Sigmoid colon (tissue), 3 donors: ENCODE measurements at regions not wholly inside any gene's neighbourhood (a gene's known extent, or its start where the extent isn't known, plus 50 kb on each side); places are given as distances from the start of the nearest gene placed in this dataset.

Source experiments
- POLR2A ChIP-seq, 2 donors: fragments of 450-650 bp; IDR thresholded peaks; one replicate each; pipeline ENCODE4 v1.6.1; 2016; ENCODE audit warnings: antibody characterized with exemption in 2 of 2, mild to moderate bottlenecking in 2 of 2, moderate library complexity in 2 of 2
- TF ChIP-seq, protein P1 (sequence below), 4 experiments: fragments of 450-650 bp in 3 of 4; fragments of 200-600 bp in 1 of 4; IDR thresholded peaks; one replicate each; pipeline ENCODE4 v1.5.1; 2016 to 2019; ENCODE audit warnings: antibody characterized with exemption in 4 of 4, mild to moderate bottlenecking in 3 of 4, moderate library complexity in 2 of 4

DNA sequence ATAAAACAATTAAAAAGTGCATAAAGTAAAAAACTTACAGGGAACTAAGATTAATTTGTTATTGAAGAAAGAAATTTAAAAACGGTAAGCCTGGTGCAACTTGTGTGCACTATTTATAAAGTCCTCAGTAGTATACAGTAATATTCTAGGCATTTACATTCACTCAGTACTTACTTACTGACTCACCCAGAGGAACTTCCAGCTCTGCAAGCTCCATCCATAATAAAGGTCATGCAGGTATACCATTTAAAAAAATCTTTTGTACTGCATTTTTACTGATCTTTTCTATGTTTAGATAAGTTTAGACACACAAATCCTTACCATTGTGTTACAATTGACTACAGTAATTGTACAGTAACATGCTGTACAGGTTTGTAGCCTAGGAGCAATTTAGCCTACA lies 51.5 kb upstream of the NXPH2 start:
- TF ChIP-seq, protein P1, sequence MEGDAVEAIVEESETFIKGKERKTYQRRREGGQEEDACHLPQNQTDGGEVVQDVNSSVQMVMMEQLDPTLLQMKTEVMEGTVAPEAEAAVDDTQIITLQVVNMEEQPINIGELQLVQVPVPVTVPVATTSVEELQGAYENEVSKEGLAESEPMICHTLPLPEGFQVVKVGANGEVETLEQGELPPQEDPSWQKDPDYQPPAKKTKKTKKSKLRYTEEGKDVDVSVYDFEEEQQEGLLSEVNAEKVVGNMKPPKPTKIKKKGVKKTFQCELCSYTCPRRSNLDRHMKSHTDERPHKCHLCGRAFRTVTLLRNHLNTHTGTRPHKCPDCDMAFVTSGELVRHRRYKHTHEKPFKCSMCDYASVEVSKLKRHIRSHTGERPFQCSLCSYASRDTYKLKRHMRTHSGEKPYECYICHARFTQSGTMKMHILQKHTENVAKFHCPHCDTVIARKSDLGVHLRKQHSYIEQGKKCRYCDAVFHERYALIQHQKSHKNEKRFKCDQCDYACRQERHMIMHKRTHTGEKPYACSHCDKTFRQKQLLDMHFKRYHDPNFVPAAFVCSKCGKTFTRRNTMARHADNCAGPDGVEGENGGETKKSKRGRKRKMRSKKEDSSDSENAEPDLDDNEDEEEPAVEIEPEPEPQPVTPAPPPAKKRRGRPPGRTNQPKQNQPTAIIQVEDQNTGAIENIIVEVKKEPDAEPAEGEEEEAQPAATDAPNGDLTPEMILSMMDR (IDR thresholded peaks at IDR 0.05) = no peak
- TF ChIP-seq POLR2A (IDR thresholded peaks at IDR 0.05) = no peak
